Epithelial cell of esophagus (primary cell): ENCODE measurements at regions not wholly inside any gene's neighbourhood (a gene's known extent, or its start where the extent isn't known, plus 50 kb on each side); places are given as distances from the start of the nearest gene placed in this dataset.

ENCODE experiments used
- DNase-seq: peaks from one replicate; pipeline ENCODE4 v3.0.0; 2010; ENCODE audit warnings: low read depth
- H3K4me3 ChIP-seq: 2 replicates; pipeline ENCODE4 v1.5.1; 2011; ENCODE audit warnings: mild to moderate bottlenecking, low read length, control low read depth
- TF ChIP-seq, protein P1 (sequence below): IDR thresholded peaks from 2 replicates; pipeline ENCODE4 v1.5.1; 2011; ENCODE audit warnings: low read depth, mild to moderate bottlenecking, low read length, control low read depth, inconsistent platforms; ENCODE audit not compliant: insufficient read depth; ENCODE audit errors: missing control alignments

DNA sequence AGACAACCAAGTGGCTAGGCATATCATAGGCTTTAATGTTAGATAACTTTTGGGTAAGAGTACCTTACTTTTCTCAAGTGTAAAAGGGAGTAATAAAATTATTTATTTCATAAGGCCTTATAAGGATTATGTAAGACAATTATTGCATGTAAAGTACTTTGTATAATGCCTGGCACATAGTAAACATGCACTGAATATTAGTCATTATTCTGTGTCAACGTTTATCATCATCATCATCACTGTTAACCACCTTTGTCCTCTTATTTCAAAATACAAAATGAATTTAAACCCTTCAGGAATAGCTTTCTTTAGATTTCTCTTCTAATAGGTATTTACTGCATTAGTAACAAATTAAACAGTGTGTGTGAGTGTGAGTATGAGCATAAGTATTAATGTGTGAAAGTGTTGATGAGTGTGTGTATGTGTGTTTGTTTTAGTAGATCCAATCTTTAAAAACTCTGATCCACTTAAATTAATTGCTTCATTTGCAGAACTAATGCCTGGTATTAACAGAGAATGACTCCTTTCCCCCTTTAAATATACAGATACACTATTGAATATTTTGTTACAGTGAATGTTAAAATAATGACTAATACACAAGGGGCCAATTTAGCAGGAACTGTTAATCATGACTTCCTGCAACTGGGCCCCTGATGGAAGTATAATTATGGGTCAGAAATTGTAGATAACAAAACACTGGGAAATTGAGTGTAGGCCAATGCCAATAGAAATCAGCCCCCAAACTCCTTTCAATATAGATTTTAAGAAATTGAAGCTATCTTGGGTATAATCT lies 213.3 kb upstream of the FZD8 start:
- TF ChIP-seq, protein P1, sequence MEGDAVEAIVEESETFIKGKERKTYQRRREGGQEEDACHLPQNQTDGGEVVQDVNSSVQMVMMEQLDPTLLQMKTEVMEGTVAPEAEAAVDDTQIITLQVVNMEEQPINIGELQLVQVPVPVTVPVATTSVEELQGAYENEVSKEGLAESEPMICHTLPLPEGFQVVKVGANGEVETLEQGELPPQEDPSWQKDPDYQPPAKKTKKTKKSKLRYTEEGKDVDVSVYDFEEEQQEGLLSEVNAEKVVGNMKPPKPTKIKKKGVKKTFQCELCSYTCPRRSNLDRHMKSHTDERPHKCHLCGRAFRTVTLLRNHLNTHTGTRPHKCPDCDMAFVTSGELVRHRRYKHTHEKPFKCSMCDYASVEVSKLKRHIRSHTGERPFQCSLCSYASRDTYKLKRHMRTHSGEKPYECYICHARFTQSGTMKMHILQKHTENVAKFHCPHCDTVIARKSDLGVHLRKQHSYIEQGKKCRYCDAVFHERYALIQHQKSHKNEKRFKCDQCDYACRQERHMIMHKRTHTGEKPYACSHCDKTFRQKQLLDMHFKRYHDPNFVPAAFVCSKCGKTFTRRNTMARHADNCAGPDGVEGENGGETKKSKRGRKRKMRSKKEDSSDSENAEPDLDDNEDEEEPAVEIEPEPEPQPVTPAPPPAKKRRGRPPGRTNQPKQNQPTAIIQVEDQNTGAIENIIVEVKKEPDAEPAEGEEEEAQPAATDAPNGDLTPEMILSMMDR = no peak
- no peak overlapping the region for H3K4me3 ChIP-seq
- DNase-seq = peak; percentile 52

DNA sequence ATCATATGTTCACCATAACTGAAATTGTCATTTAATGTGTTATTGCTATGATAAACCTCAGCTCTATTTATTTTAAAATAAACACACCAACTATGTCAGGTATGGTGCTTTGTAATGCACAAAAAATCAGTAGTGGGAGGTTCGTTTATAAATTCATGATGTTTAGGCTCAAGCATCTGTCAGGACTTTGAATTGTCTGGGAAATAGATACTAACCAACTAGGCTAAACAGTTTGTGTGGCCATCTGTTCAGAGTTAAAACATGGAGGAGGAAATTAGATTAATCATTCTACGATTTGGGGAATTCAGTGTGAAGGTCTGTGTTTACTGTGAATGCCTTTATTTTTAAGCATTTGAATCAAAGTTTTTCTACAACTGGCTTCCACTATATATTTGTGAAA lies 212.6 kb upstream of the FZD8 start:
- no peak for DNase-seq
- TF ChIP-seq, protein P1 = no peak
- no peak overlapping the region for H3K4me3 ChIP-seq

DNA sequence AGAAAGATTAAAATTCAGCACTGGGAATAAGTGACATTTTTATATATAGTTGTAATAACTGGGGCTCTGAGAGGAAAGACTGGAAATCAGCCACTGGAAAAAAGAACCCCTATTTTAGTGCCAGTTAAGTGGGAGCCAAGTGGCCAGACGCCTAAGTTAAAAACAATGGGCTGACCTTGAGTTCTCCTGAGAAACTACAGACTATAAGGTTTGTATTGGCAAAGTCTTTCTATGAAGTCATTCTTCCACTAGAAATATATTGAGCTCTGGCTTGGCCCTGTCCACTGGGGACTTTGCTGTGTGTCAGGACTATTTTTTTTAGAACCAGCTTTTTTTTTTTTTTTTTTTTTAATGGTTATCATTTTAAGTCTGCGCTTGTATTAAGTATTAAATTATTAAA lies 210.6 kb upstream of the FZD8 start:
- DNase-seq = no peak
- H3K4me3 ChIP-seq = no peak overlapping the region
- TF ChIP-seq, protein P1 = no peak

DNA sequence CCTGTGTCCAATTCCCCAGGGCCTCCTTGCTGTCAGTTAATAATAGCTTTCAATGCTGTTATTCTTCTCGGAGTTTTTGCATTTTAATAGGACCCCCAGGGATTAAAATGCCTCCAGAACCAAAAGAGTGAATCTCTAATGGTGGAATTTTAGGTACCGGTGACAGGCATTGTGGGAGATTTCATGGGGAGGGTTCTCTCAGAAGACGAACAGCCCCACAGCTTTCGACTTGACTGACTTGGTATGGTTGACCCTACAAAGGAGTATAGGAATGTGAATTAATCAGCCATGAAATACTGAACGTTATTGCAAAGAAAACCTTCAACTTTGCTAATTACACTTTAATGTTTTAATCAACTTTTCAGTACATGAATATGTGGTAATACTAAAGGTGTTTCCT lies 206.3 kb upstream of the FZD8 start:
- TF ChIP-seq, protein P1 = no peak
- DNase-seq = no peak
- H3K4me3 ChIP-seq = no peak overlapping the region

DNA sequence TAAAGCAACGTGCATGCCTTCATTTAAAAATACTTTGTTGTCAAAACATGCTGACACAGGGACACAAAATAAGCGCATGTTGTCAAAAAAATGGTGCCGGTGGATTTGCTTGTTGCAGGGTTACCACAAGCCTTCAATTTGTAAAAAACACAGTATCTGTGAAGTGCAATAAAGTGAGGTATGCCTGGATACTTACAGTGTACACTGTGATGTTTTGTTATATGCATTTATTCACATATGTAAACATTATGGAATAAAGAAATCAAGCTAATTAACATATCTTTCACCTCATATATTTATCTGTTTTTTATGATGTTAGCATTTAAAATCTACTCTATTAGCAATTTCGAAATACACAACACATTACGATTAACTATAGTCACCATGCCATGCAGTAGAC lies 202.6 kb upstream of the FZD8 start:
- H3K4me3 ChIP-seq = no peak overlapping the region
- TF ChIP-seq, protein P1 = no peak
- no peak for DNase-seq

DNA sequence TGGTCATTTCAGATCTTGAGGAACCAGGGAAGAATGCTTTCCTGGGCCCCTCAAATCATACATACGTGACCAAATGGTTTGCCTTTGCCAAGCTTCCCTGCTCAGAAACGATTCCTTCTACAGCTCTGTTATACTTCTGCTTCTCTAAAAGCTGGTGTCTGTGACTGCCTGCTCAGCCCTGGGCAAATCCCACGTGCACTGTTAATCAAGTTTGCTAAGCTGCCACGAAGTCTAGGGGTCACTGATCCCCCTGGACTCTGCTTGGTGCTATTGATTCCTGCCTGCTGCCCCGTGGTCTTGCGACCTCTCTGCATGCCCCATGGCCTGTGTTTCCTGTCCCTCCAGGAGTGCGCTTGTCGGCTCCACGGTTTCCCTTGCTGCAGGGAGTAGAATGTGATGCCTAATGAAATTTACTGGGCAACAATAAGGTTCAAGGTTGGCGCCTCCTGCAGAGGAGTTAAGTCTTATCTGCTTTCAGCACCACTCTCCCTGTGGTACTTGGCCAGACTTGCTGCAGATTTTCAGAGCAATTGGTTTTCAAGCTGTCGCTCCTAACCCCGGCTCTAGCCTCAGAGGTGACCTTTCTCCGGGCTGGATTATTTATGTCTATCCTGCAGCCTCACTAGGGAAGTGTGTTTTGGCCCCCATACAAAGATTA lies 201.6 kb upstream of the FZD8 start:
- TF ChIP-seq, protein P1 = no peak
- DNase-seq = no peak
- H3K4me3 ChIP-seq = no peak overlapping the region

DNA sequence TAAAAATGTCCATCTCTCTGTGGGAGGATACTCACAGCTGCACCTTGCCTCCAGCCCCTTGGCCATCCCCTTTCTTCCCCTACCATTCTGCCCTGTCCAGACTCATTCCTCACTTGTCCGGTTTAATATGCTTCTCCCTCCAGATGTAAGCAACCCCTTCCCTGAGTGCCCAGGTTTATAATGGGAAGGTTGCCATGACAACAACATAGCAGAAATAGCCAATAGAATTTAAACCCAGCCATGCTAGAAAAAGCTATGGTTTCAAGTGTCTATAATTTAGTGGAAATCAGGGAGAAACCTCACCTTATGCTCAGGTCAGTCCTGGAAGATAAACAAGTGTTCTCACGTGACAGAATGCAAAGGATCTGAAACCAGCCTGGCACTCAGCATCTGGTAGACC lies 196.0 kb upstream of the FZD8 start:
- no peak for DNase-seq
- TF ChIP-seq, protein P1 = no peak
- no peak overlapping the region for H3K4me3 ChIP-seq
